Glutamatergic neuron (in vitro differentiated cells): ENCODE measurements at regions not wholly inside any gene's neighbourhood (a gene's known extent, or its start where the extent isn't known, plus 50 kb on each side); places are given as distances from the start of the nearest gene placed in this dataset.

Source experiments
- DNase-seq: peaks from one replicate; pipeline ENCODE4 v3.0.0; 2022
- H3K27ac Mint-ChIP-seq: one replicate; pipeline ENCODE4 v1.8.0; 2020; ENCODE audit warnings: mild to moderate bottlenecking, mixed read lengths, inconsistent platforms; ENCODE audit not compliant: unreplicated experiment
- H3K27me3 Mint-ChIP-seq: one replicate; pipeline ENCODE4 v1.8.0; 2020; ENCODE audit warnings: mild to moderate bottlenecking, moderate library complexity, mixed read lengths, inconsistent platforms; ENCODE audit not compliant: unreplicated experiment
- H3K36me3 Mint-ChIP-seq: one replicate; pipeline ENCODE4 v1.8.0; 2020; ENCODE audit warnings: mild to moderate bottlenecking, mixed read lengths, inconsistent platforms; ENCODE audit not compliant: unreplicated experiment
- H3K4me1 Mint-ChIP-seq: one replicate; pipeline ENCODE4 v1.8.0; 2020; ENCODE audit warnings: mild to moderate bottlenecking, low read depth, mixed read lengths, inconsistent platforms; ENCODE audit not compliant: unreplicated experiment
- H3K4me3 Mint-ChIP-seq: one replicate; pipeline ENCODE4 v1.8.0; 2020; ENCODE audit warnings: mild to moderate bottlenecking, mixed read lengths, inconsistent platforms; ENCODE audit not compliant: unreplicated experiment
- H3K9me3 Mint-ChIP-seq: one replicate; pipeline ENCODE4 v1.8.0; 2020; ENCODE audit warnings: mild to moderate bottlenecking, moderate library complexity, mixed read lengths, inconsistent platforms; ENCODE audit not compliant: unreplicated experiment
- CTCF ChIP-seq: fragments of 200-600 bp; sonication (generic); IDR thresholded peaks from one replicate; pipeline ENCODE4 v1.5.0; 2021; ENCODE audit not compliant: partially characterized antibody, unreplicated experiment

GRCh38 chr11:92826603-92827002 is 142.8 kb upstream of the MTNR1B start:
- no peak overlapping the region for H3K27ac Mint-ChIP-seq
- TF ChIP-seq CTCF, result no peak
- peaks cover 7% of the 10 kb centered on the region for H3K27me3 Mint-ChIP-seq
- no peak for DNase-seq
- peaks cover 5% of the 10 kb centered on the region for H3K36me3 Mint-ChIP-seq
- peaks cover 40% of the 10 kb centered on the region for H3K4me1 Mint-ChIP-seq
- H3K4me3 Mint-ChIP-seq, result no peak overlapping the region
- peaks cover 12% of the 10 kb centered on the region for H3K9me3 Mint-ChIP-seq

- Mint-ChIP-seq H3K9me3 (peaks cover 12% of the 10 kb centered on the region), H3K27ac (no peak overlapping the region), H3K4me1 (peaks cover 42% of the 10 kb centered on the region), H3K4me3 (no peak overlapping the region), H3K27me3 (peaks cover 9% of the 10 kb centered on the region), H3K36me3 (peaks cover 5% of the 10 kb centered on the region)
- no peak for TF ChIP-seq CTCF
- DNase-seq, result no peak
These were observed 142.3 kb upstream of the MTNR1B start for GRCh38 chr11:92827132-92827531.

- no peak for DNase-seq
- peaks cover 9% of the 10 kb centered on the region for H3K27me3 Mint-ChIP-seq
- no peaks in the 10 kb centered on the region for H3K36me3 Mint-ChIP-seq
- H3K4me3 Mint-ChIP-seq, result peak overlapping the region; percentile 36
- H3K9me3 Mint-ChIP-seq, result peaks cover 15% of the 10 kb centered on the region
- H3K27ac Mint-ChIP-seq, result peak overlapping the region; percentile 95
- H3K4me1 Mint-ChIP-seq, result peaks cover 40% of the 10 kb centered on the region
- TF ChIP-seq CTCF, result no peak
These were observed 140.9 kb upstream of the MTNR1B start for GRCh38 chr11:92828556-92828955.

GRCh38 chr11:92829121-92829520 is 140.3 kb upstream of the MTNR1B start:
- peak overlapping the region; percentile 95 for H3K27ac Mint-ChIP-seq
- H3K27me3 Mint-ChIP-seq, result peaks cover 9% of the 10 kb centered on the region
- peaks cover 15% of the 10 kb centered on the region for H3K9me3 Mint-ChIP-seq
- H3K4me1 Mint-ChIP-seq, result peaks cover 40% of the 10 kb centered on the region
- TF ChIP-seq CTCF, result no peak
- no peak for DNase-seq
- peak overlapping the region; percentile 54 for H3K4me3 Mint-ChIP-seq
- H3K36me3 Mint-ChIP-seq, result no peaks in the 10 kb centered on the region

- no peak for DNase-seq
- no peak for TF ChIP-seq CTCF
- H3K4me1 Mint-ChIP-seq, result peaks cover 40% of the 10 kb centered on the region
- peak overlapping the region; percentile 95 for H3K27ac Mint-ChIP-seq
- H3K36me3 Mint-ChIP-seq, result no peaks in the 10 kb centered on the region
- H3K27me3 Mint-ChIP-seq, result peaks cover 9% of the 10 kb centered on the region
- peaks cover 15% of the 10 kb centered on the region for H3K9me3 Mint-ChIP-seq
- peak overlapping the region; percentile 54 for H3K4me3 Mint-ChIP-seq
These were observed 139.8 kb upstream of the MTNR1B start for GRCh38 chr11:92829671-92830070.
